HepG2 (cell line): ENCODE measurements at regions not wholly inside any gene's neighbourhood (a gene's known extent, or its start where the extent isn't known, plus 50 kb on each side); places are given as distances from the start of the nearest gene placed in this dataset.

ENCODE experiments used
- CREM ChIP-seq, 2 experiments: sonication (generic) in 1 of 2; formaldehyde crosslinking in 1 of 2; IDR thresholded peaks; 2 replicates each; pipeline versions ENCODE4 v1.4.0 to v1.6.1; 2016 to 2020; ENCODE audit warnings: antibody characterized with exemption in 1 of 2, mild to moderate bottlenecking in 1 of 2, missing genetic modification reagents in 1 of 2
- ETV6 ChIP-seq: sonication (generic); formaldehyde crosslinking; conservative IDR thresholded peaks from 2 replicates; pipeline ENCODE4 v1.4.0; 2020; ENCODE audit warnings: missing genetic modification reagents
- SATB2 ChIP-seq: sonication (generic); formaldehyde crosslinking; IDR thresholded peaks from 2 replicates; pipeline ENCODE4 v1.5.0; 2020; ENCODE audit warnings: missing genetic modification reagents
- TEAD3 ChIP-seq: optimal IDR thresholded peaks from 2 replicates; pipeline ENCODE3; 2016; ENCODE audit warnings: borderline replicate concordance
- ZNF329 ChIP-seq: sonication (generic); formaldehyde crosslinking; IDR thresholded peaks from 2 replicates; pipeline ENCODE4 v1.9.0; 2021; ENCODE audit warnings: low read depth, mild to moderate bottlenecking, missing genetic modification reagents
- ZNF773 ChIP-seq: sonication (generic); formaldehyde crosslinking; IDR thresholded peaks from 2 replicates; pipeline ENCODE4 v1.4.0; 2020; ENCODE audit warnings: missing genetic modification reagents, borderline replicate concordance
- ZNF792 ChIP-seq: IDR thresholded peaks from 2 replicates; pipeline ENCODE4 v1.6.1; 2016
- TF ChIP-seq, protein P1 (sequence below): sonication (generic); formaldehyde crosslinking; IDR thresholded peaks from 2 replicates; pipeline ENCODE4 v1.4.0; 2020; ENCODE audit warnings: missing genetic modification reagents
- TF ChIP-seq, protein P2 (sequence below): sonication (generic); formaldehyde crosslinking; IDR thresholded peaks from 2 replicates; pipeline ENCODE4 v1.9.0; 2021; ENCODE audit warnings: missing genetic modification reagents, borderline replicate concordance
- TF ChIP-seq, protein P3 (sequence below): sonication (generic); formaldehyde crosslinking; IDR thresholded peaks from 2 replicates; pipeline ENCODE4 v1.5.0; 2020; ENCODE audit warnings: mild to moderate bottlenecking, missing genetic modification reagents, moderate library complexity

GRCh38 chr10:30558411-30558810 lies 71.1 kb downstream of the LYZL2 start:
- TF ChIP-seq ZNF773 (no peak), SATB2 (CRISPR knock-in tag) (no peak), CREM (IDR thresholded peaks at IDR 0.05) (no peak), CREM (CRISPR knock-in tag; IDR thresholded peaks at IDR 0.05) (no peak), ETV6 (CRISPR knock-in tag) (no peak), ZNF792 (CRISPR knock-in tag) (no peak), ZNF329 (CRISPR knock-in tag) (no peak), TEAD3 (CRISPR knock-in tag) (no peak)
- TF ChIP-seq, protein P1, sequence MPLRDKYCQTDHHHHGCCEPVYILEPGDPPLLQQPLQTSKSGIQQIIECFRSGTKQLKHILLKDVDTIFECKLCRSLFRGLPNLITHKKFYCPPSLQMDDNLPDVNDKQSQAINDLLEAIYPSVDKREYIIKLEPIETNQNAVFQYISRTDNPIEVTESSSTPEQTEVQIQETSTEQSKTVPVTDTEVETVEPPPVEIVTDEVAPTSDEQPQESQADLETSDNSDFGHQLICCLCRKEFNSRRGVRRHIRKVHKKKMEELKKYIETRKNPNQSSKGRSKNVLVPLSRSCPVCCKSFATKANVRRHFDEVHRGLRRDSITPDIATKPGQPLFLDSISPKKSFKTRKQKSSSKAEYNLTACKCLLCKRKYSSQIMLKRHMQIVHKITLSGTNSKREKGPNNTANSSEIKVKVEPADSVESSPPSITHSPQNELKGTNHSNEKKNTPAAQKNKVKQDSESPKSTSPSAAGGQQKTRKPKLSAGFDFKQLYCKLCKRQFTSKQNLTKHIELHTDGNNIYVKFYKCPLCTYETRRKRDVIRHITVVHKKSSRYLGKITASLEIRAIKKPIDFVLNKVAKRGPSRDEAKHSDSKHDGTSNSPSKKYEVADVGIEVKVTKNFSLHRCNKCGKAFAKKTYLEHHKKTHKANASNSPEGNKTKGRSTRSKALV (CRISPR knock-in tag): no peak
- TF ChIP-seq, protein P2, sequence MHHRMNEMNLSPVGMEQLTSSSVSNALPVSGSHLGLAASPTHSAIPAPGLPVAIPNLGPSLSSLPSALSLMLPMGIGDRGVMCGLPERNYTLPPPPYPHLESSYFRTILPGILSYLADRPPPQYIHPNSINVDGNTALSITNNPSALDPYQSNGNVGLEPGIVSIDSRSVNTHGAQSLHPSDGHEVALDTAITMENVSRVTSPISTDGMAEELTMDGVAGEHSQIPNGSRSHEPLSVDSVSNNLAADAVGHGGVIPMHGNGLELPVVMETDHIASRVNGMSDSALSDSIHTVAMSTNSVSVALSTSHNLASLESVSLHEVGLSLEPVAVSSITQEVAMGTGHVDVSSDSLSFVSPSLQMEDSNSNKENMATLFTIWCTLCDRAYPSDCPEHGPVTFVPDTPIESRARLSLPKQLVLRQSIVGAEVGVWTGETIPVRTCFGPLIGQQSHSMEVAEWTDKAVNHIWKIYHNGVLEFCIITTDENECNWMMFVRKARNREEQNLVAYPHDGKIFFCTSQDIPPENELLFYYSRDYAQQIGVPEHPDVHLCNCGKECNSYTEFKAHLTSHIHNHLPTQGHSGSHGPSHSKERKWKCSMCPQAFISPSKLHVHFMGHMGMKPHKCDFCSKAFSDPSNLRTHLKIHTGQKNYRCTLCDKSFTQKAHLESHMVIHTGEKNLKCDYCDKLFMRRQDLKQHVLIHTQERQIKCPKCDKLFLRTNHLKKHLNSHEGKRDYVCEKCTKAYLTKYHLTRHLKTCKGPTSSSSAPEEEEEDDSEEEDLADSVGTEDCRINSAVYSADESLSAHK: no peak
- TF ChIP-seq, protein P3, sequence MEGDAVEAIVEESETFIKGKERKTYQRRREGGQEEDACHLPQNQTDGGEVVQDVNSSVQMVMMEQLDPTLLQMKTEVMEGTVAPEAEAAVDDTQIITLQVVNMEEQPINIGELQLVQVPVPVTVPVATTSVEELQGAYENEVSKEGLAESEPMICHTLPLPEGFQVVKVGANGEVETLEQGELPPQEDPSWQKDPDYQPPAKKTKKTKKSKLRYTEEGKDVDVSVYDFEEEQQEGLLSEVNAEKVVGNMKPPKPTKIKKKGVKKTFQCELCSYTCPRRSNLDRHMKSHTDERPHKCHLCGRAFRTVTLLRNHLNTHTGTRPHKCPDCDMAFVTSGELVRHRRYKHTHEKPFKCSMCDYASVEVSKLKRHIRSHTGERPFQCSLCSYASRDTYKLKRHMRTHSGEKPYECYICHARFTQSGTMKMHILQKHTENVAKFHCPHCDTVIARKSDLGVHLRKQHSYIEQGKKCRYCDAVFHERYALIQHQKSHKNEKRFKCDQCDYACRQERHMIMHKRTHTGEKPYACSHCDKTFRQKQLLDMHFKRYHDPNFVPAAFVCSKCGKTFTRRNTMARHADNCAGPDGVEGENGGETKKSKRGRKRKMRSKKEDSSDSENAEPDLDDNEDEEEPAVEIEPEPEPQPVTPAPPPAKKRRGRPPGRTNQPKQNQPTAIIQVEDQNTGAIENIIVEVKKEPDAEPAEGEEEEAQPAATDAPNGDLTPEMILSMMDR: no peak
